Esophagus squamous epithelium (tissue), 4 donors: ENCODE measurements at regions not wholly inside any gene's neighbourhood (a gene's known extent, or its start where the extent isn't known, plus 50 kb on each side); places are given as distances from the start of the nearest gene placed in this dataset.

ENCODE experiments used
- POLR2A ChIP-seq, 4 donors: fragments of 450-650 bp; IDR thresholded peaks; one replicate each; pipeline ENCODE4 v1.6.1; 2017; ENCODE audit warnings: antibody characterized with exemption in 4 of 4, mild to moderate bottlenecking in 4 of 4, moderate library complexity in 3 of 4
- TF ChIP-seq, protein P1 (sequence below), 6 experiments: fragments of 450-650 bp in 4 of 6; fragments of 200-600 bp in 2 of 6; sonication (generic) in 2 of 6; IDR thresholded peaks; one replicate each; pipeline ENCODE4 v1.5.1; 2016 to 2019; ENCODE audit warnings: antibody characterized with exemption in 6 of 6, mild to moderate bottlenecking in 4 of 6, moderate library complexity in 4 of 6

DNA sequence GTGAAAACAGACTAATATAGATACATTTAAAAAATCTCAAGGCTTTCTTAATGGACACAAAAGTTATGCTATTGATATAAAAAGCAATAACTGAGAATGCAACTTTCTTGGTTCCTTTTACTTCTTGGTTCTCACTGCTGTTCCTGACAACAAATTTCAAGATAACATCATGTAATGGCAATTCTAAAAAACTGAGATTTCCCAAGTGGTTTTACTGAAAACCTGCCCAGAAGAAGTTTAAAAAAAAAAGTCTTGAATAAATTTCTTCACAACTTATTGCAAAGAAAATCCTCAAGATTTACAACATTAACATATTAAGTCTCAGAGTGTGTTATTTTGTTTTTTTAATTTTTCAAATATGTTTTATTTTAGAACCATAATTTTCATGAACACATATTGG is 302.8 kb upstream of the COX7C start:
- no peak for TF ChIP-seq POLR2A (IDR thresholded peaks at IDR 0.05)
- TF ChIP-seq, protein P1, sequence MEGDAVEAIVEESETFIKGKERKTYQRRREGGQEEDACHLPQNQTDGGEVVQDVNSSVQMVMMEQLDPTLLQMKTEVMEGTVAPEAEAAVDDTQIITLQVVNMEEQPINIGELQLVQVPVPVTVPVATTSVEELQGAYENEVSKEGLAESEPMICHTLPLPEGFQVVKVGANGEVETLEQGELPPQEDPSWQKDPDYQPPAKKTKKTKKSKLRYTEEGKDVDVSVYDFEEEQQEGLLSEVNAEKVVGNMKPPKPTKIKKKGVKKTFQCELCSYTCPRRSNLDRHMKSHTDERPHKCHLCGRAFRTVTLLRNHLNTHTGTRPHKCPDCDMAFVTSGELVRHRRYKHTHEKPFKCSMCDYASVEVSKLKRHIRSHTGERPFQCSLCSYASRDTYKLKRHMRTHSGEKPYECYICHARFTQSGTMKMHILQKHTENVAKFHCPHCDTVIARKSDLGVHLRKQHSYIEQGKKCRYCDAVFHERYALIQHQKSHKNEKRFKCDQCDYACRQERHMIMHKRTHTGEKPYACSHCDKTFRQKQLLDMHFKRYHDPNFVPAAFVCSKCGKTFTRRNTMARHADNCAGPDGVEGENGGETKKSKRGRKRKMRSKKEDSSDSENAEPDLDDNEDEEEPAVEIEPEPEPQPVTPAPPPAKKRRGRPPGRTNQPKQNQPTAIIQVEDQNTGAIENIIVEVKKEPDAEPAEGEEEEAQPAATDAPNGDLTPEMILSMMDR (IDR thresholded peaks at IDR 0.05) = no peak
